GM12872 (cell line): ENCODE measurements at regions not wholly inside any gene's neighbourhood (a gene's known extent, or its start where the extent isn't known, plus 50 kb on each side); places are given as distances from the start of the nearest gene placed in this dataset.

Experiments used
- CTCF ChIP-seq: IDR thresholded peaks from 3 replicates; pipeline ENCODE4 v1.5.1; 2011; ENCODE audit warnings: low read depth, mild to moderate bottlenecking, low read length, moderate library complexity; ENCODE audit not compliant: insufficient read depth

GRCh38 chr18:24764766-24765165 lies 304.3 kb downstream of the HRH4 start:
- no peak for TF ChIP-seq CTCF

GRCh38 chr18:24766376-24766775 lies 305.9 kb downstream of the HRH4 start:
- no peak for TF ChIP-seq CTCF

- no peak for TF ChIP-seq CTCF
Measured at GRCh38 chr18:24770311-24771024, 310.0 kb downstream of the HRH4 start.

- TF ChIP-seq CTCF = no peak
Measured at GRCh38 chr18:24771300-24771699, 310.9 kb downstream of the HRH4 start.

GRCh38 chr18:24773101-24773500 lies 312.7 kb downstream of the HRH4 start:
- no peak for TF ChIP-seq CTCF

GRCh38 chr18:24776019-24776418 lies 315.6 kb downstream of the HRH4 start:
- no peak for TF ChIP-seq CTCF

GRCh38 chr18:24778810-24779418 lies 318.5 kb downstream of the HRH4 start:
- no peak for TF ChIP-seq CTCF
